HUES64 (cell line): ENCODE measurements at regions not wholly inside any gene's neighbourhood (a gene's known extent, or its start where the extent isn't known, plus 50 kb on each side); places are given as distances from the start of the nearest gene placed in this dataset.

ENCODE experiments used
- H3K27ac ChIP-seq: 2 replicates; pipeline ENCODE4 v1.7.0; 2013; ENCODE audit warnings: low read depth, low read length, inconsistent platforms
- H3K27me3 ChIP-seq: 2 replicates; pipeline ENCODE4 v1.6.1; 2013; ENCODE audit warnings: mild to moderate bottlenecking, low read length; ENCODE audit not compliant: insufficient read depth
- H3K36me3 ChIP-seq: 2 replicates; pipeline ENCODE4 v1.6.1; 2013; ENCODE audit warnings: mild to moderate bottlenecking, low read length; ENCODE audit not compliant: insufficient read depth
- H3K4me1 ChIP-seq: 2 replicates; pipeline ENCODE4 v1.6.1; 2013; ENCODE audit warnings: mild to moderate bottlenecking, low read length, moderate library complexity; ENCODE audit not compliant: insufficient read depth
- H3K4me3 ChIP-seq: 2 replicates; pipeline ENCODE4 v1.5.1; 2013; ENCODE audit warnings: mild to moderate bottlenecking, low read length, moderate library complexity
- H3K9ac ChIP-seq: 2 replicates; pipeline ENCODE4 v1.6.1; 2013; ENCODE audit warnings: mild to moderate bottlenecking, low read depth, low read length
- H3K9me3 ChIP-seq: 2 replicates; pipeline ENCODE4 v1.6.1; 2013; ENCODE audit warnings: low read depth, low read length; ENCODE audit not compliant: insufficient read depth
- WGBS: fragments of 150-250, 120-280 bp; methylation state at CpG from one replicate; pipeline ENCODE4 v1.1.7; 2013; ENCODE audit warnings: missing lambda C conversion rate; 5-methylcytosine and 5-hydroxymethylcytosine counted together

- no peaks in the 10 kb centered on the region for H3K4me1 ChIP-seq
- no peak overlapping the region for H3K4me3 ChIP-seq
- WGBS = 100% methylated on average over 1 of the region's 1 CpG
- H3K9me3 ChIP-seq = no peaks in the 10 kb centered on the region
- H3K36me3 ChIP-seq = no peaks in the 10 kb centered on the region
- no peak overlapping the region for H3K9ac ChIP-seq
- H3K27me3 ChIP-seq = no peaks in the 10 kb centered on the region
- H3K27ac ChIP-seq = no peak overlapping the region
These were observed 320.9 kb downstream of the CDK5RAP2 start for GRCh38 chr9:120259100-120259499.

GRCh38 chr9:120258096-120258495, 321.9 kb downstream of the CDK5RAP2 start:
- no peak overlapping the region for H3K27ac ChIP-seq
- 92% methylated on average over 2 of the region's 3 CpGs for WGBS

GRCh38 chr9:120257483-120257882, 322.5 kb downstream of the CDK5RAP2 start:
- H3K9me3 ChIP-seq = no peaks in the 10 kb centered on the region
- H3K9ac ChIP-seq = no peak overlapping the region
- H3K27ac ChIP-seq = no peak overlapping the region
- no peak overlapping the region for H3K4me3 ChIP-seq
- WGBS = 92% methylated on average over 5 of the region's 6 CpGs
- H3K4me1 ChIP-seq = no peaks in the 10 kb centered on the region
- no peaks in the 10 kb centered on the region for H3K27me3 ChIP-seq
- H3K36me3 ChIP-seq = no peaks in the 10 kb centered on the region

More at GRCh38 chr9:120258096-120258495, 321.9 kb downstream of the CDK5RAP2 start:
- no peak overlapping the region for H3K9ac ChIP-seq
- no peaks in the 10 kb centered on the region for H3K4me1 ChIP-seq
- H3K36me3 ChIP-seq = no peaks in the 10 kb centered on the region
- H3K4me3 ChIP-seq = no peak overlapping the region
- H3K27me3 ChIP-seq = no peaks in the 10 kb centered on the region
- no peaks in the 10 kb centered on the region for H3K9me3 ChIP-seq

- Histone ChIP-seq H3K9me3 (no peaks in the 10 kb centered on the region), H3K4me1 (no peaks in the 10 kb centered on the region), H3K36me3 (no peaks in the 10 kb centered on the region), H3K4me3 (no peak overlapping the region), H3K27ac (no peak overlapping the region), H3K9ac (no peak overlapping the region), H3K27me3 (no peaks in the 10 kb centered on the region)
These were observed 323.8 kb downstream of the CDK5RAP2 start for GRCh38 chr9:120256146-120256545.

- Histone ChIP-seq H3K27ac (no peak overlapping the region), H3K4me1 (no peaks in the 10 kb centered on the region), H3K9ac (no peak overlapping the region), H3K9me3 (no peaks in the 10 kb centered on the region), H3K4me3 (no peak overlapping the region), H3K27me3 (no peaks in the 10 kb centered on the region), H3K36me3 (no peaks in the 10 kb centered on the region)
- WGBS = 19% methylated on average over 2 of the region's 2 CpGs
These were observed 327.7 kb downstream of the CDK5RAP2 start for GRCh38 chr9:120252248-120252647.

- Histone ChIP-seq H3K9me3 (no peaks in the 10 kb centered on the region), H3K9ac (no peak overlapping the region), H3K27me3 (no peaks in the 10 kb centered on the region), H3K27ac (no peak overlapping the region), H3K36me3 (no peaks in the 10 kb centered on the region), H3K4me3 (no peak overlapping the region), H3K4me1 (no peaks in the 10 kb centered on the region)
- 92% methylated on average over 21 of the region's 21 CpGs for WGBS
These were observed 337.7 kb downstream of the CDK5RAP2 start for GRCh38 chr9:120242116-120242811.

GRCh38 chr9:120236596-120236995, 343.4 kb downstream of the CDK5RAP2 start:
- H3K36me3 ChIP-seq = no peaks in the 10 kb centered on the region
- H3K4me3 ChIP-seq = no peak overlapping the region
- WGBS = 95% methylated on average over 1 of the region's 1 CpG
- no peak overlapping the region for H3K27ac ChIP-seq
- H3K9me3 ChIP-seq = no peaks in the 10 kb centered on the region
- no peak overlapping the region for H3K9ac ChIP-seq
- H3K4me1 ChIP-seq = no peaks in the 10 kb centered on the region
- H3K27me3 ChIP-seq = no peaks in the 10 kb centered on the region

- no peak overlapping the region for H3K27ac ChIP-seq
- WGBS = 78% methylated on average over 2 of the region's 2 CpGs
- no peaks in the 10 kb centered on the region for H3K9me3 ChIP-seq
- no peaks in the 10 kb centered on the region for H3K36me3 ChIP-seq
- H3K9ac ChIP-seq = no peak overlapping the region
- H3K27me3 ChIP-seq = no peaks in the 10 kb centered on the region
- no peaks in the 10 kb centered on the region for H3K4me1 ChIP-seq
- H3K4me3 ChIP-seq = no peak overlapping the region
These were observed 344.9 kb downstream of the CDK5RAP2 start for GRCh38 chr9:120235081-120235480.

- Histone ChIP-seq H3K27ac (no peak overlapping the region), H3K9ac (no peak overlapping the region)
- 94% methylated on average over 2 of the region's 2 CpGs for WGBS
These were observed 349.7 kb downstream of the CDK5RAP2 start for GRCh38 chr9:120230227-120230626.

GRCh38 chr9:120221844-120222243, 358.1 kb downstream of the CDK5RAP2 start:
- no peaks in the 10 kb centered on the region for H3K36me3 ChIP-seq
- no peaks in the 10 kb centered on the region for H3K9me3 ChIP-seq
- no peak overlapping the region for H3K4me3 ChIP-seq
- peaks cover 4% of the 10 kb centered on the region; the same call in 1 of the 2 replicates for H3K4me1 ChIP-seq
- WGBS = 60% methylated on average over 3 of the region's 3 CpGs
- H3K27ac ChIP-seq = no peak overlapping the region
- no peak overlapping the region for H3K9ac ChIP-seq
- H3K27me3 ChIP-seq = no peaks in the 10 kb centered on the region

More at GRCh38 chr9:120230227-120230626, 349.7 kb downstream of the CDK5RAP2 start:
- H3K9me3 ChIP-seq = no peaks in the 10 kb centered on the region
- no peaks in the 10 kb centered on the region for H3K36me3 ChIP-seq
- H3K27me3 ChIP-seq = no peaks in the 10 kb centered on the region
- H3K4me1 ChIP-seq = no peaks in the 10 kb centered on the region
- H3K4me3 ChIP-seq = no peak overlapping the region

GRCh38 chr9:120214332-120214731, 365.6 kb downstream of the CDK5RAP2 start:
- Histone ChIP-seq H3K27ac (no peak overlapping the region), H3K9me3 (no peaks in the 10 kb centered on the region), H3K36me3 (no peaks in the 10 kb centered on the region), H3K9ac (no peak overlapping the region), H3K4me1 (no peaks in the 10 kb centered on the region), H3K27me3 (no peaks in the 10 kb centered on the region), H3K4me3 (no peak overlapping the region)
- WGBS = 92% methylated on average over 11 of the region's 11 CpGs

- no peak overlapping the region for H3K27ac ChIP-seq
- no peaks in the 10 kb centered on the region for H3K9me3 ChIP-seq
These were observed 367.1 kb downstream of the CDK5RAP2 start for GRCh38 chr9:120212853-120213200.

More at GRCh38 chr9:120212853-120213200, 367.1 kb downstream of the CDK5RAP2 start:
- Histone ChIP-seq H3K27me3 (no peaks in the 10 kb centered on the region), H3K4me1 (no peaks in the 10 kb centered on the region), H3K36me3 (no peaks in the 10 kb centered on the region), H3K9ac (no peak overlapping the region), H3K4me3 (no peak overlapping the region)
- WGBS = 81% methylated on average over 5 of the region's 5 CpGs
